H1 (cell line): ENCODE measurements at regions not wholly inside any gene's neighbourhood (a gene's known extent, or its start where the extent isn't known, plus 50 kb on each side); places are given as distances from the start of the nearest gene placed in this dataset.

Experiments
- CTCF ChIA-PET: fragments of 300-600 bp; sonication (Branson Sonifier 250); formaldehyde crosslinking; loops from one replicate; lab custom pipeline; 2021; ENCODE audit not compliant: partially characterized antibody; lab: Charles Lee
- POLR2A ChIA-PET: fragments of 300-600 bp; sonication (Branson Sonifier 250); formaldehyde crosslinking; loops from one replicate; lab custom pipeline; 2021; ENCODE audit warnings: inconsistent platforms; ENCODE audit not compliant: partially characterized antibody; lab: Charles Lee
- DNase-seq, 2 experiments: peaks; one replicate each; pipeline versions ENCODE4 v3.0.0 to v3.0.0-alpha.2; 2010 to 2022; ENCODE audit warnings: low spot score in 2 of 2, low read depth in 1 of 2, mixed read lengths in 1 of 2
- FAIRE-seq: peaks from 2 replicates; lab custom pipeline; 2011; peaks lifted over from hg19 to GRCh38; lab: Jason Lieb, UNC
- H2AFZ ChIP-seq: 2 replicates; pipeline ENCODE4 v1.8.1; 2012; ENCODE audit warnings: low read length, inconsistent platforms
- H2AK5ac ChIP-seq: 2 replicates; pipeline ENCODE4 v1.6.1; 2013; ENCODE audit warnings: low read depth, low read length
- H2BK120ac ChIP-seq: replicated peaks from 2 replicates; pipeline ENCODE3; 2013; ENCODE audit warnings: low read depth, low read length, inconsistent platforms
- H2BK12ac ChIP-seq: 2 replicates; pipeline ENCODE4 v1.6.1; 2013; ENCODE audit warnings: low read depth, low read length
- H2BK15ac ChIP-seq: 2 replicates; pipeline ENCODE4 v1.6.1; 2013; ENCODE audit warnings: low read length
- H2BK20ac ChIP-seq: 2 replicates; pipeline ENCODE4 v1.6.1; 2013; ENCODE audit warnings: low read length
- H2BK5ac ChIP-seq: 2 replicates; pipeline ENCODE4 v1.6.1; 2013; ENCODE audit warnings: low read depth, low read length
- H3K14ac ChIP-seq: 2 replicates; pipeline ENCODE4 v1.6.1; 2013; ENCODE audit warnings: inconsistent platforms; ENCODE audit not compliant: insufficient read length
- H3K18ac ChIP-seq: 2 replicates; pipeline ENCODE4 v1.6.1; 2013; ENCODE audit warnings: low read length; ENCODE audit errors: extremely low read depth
- H3K23ac ChIP-seq: 2 replicates; pipeline ENCODE4 v1.6.1; 2013; ENCODE audit warnings: inconsistent platforms; ENCODE audit not compliant: insufficient read length
- H3K23me2 ChIP-seq: 2 replicates; pipeline ENCODE4 v1.6.1; 2013; ENCODE audit warnings: low read depth, low read length
- H3K27ac ChIP-seq: 2 replicates; pipeline ENCODE4 v1.6.1; 2011; ENCODE audit warnings: low read depth, low read length, inconsistent platforms
- H3K27me3 ChIP-seq, 4 experiments: replicated peaks in 1 of 4; 1 replicate in 1 of 4; 2 replicates in 3 of 4; pipeline versions ENCODE4 v1.6.1 to v1.8.1; 2011 to 2013; ENCODE audit warnings: low read length in 3 of 4, mild to moderate bottlenecking in 3 of 4, inconsistent platforms in 2 of 4, mixed read lengths in 2 of 4, moderate library complexity in 1 of 4; ENCODE audit not compliant: control insufficient read depth in 3 of 4, insufficient read depth in 3 of 4; ENCODE audit errors: extremely low read depth in 1 of 4
- H3K36me3 ChIP-seq, 4 experiments: 2 replicates each; pipeline versions ENCODE4 v1.6.1 to v1.8.1; 2011 to 2013; ENCODE audit warnings: mild to moderate bottlenecking in 4 of 4, low read length in 3 of 4, moderate library complexity in 2 of 4, control low read depth in 1 of 4, inconsistent platforms in 1 of 4; ENCODE audit not compliant: insufficient read depth in 4 of 4, control insufficient read depth in 2 of 4
- H3K4ac ChIP-seq: replicated peaks from 2 replicates; pipeline ENCODE3; 2013; ENCODE audit warnings: low read length, low read depth, mixed read lengths, inconsistent platforms; ENCODE audit not compliant: insufficient read length
- H3K4me1 ChIP-seq, 4 experiments: replicated peaks in 1 of 4; 1 replicate in 1 of 4; 2 replicates in 3 of 4; pipeline versions ENCODE4 v1.6.1 to v1.8.1; 2011 to 2013; ENCODE audit warnings: low read length in 3 of 4, inconsistent platforms in 2 of 4, mixed read lengths in 1 of 4; ENCODE audit not compliant: insufficient read depth in 4 of 4, control insufficient read depth in 3 of 4
- H3K4me2 ChIP-seq, 2 experiments: 2 replicates each; pipeline versions ENCODE4 v1.6.1 to v1.8.1; 2011 to 2013; ENCODE audit warnings: low read depth in 2 of 2, low read length in 2 of 2, control low read depth in 1 of 2, inconsistent platforms in 1 of 2, mild to moderate bottlenecking in 1 of 2; ENCODE audit not compliant: insufficient read depth in 1 of 2
- H3K4me3 ChIP-seq, 4 experiments: fragments of 200-600, 300-600 bp in 1 of 4; sonication (generic), shearing (Covaris generic), sonication (Bioruptor Twin) in 1 of 4; 2 replicates each; pipeline versions ENCODE4 v1.5.1 to v1.8.1; 2011 to 2016; ENCODE audit warnings: low read length in 4 of 4, low read depth in 3 of 4, control low read depth in 2 of 4, inconsistent platforms in 2 of 4, mild to moderate bottlenecking in 2 of 4, mixed read lengths in 1 of 4, moderate library complexity in 1 of 4; ENCODE audit not compliant: insufficient read depth in 2 of 4; ENCODE audit errors: extremely low read depth in 1 of 4
- H3K56ac ChIP-seq: replicated peaks from 2 replicates; pipeline ENCODE3; 2013; ENCODE audit warnings: low read depth, mild to moderate bottlenecking, mixed read lengths, low read length, inconsistent platforms; ENCODE audit not compliant: insufficient read length
- H3K79me1 ChIP-seq: 2 replicates; pipeline ENCODE4 v1.6.1; 2013; ENCODE audit warnings: low read depth, low read length, control low read depth
- H3K79me2 ChIP-seq, 2 experiments: 2 replicates each; pipeline versions ENCODE4 v1.6.1 to v1.8.1; 2012 to 2013; ENCODE audit warnings: low read length in 2 of 2, mild to moderate bottlenecking in 2 of 2, inconsistent platforms in 1 of 2; ENCODE audit not compliant: insufficient read depth in 2 of 2, control insufficient read depth in 1 of 2
- H3K9ac ChIP-seq, 4 experiments: replicated peaks in 1 of 4; 1 replicate in 1 of 4; 2 replicates in 3 of 4; pipeline versions ENCODE4 v1.6.1 to v1.8.1; 2011 to 2013; ENCODE audit warnings: low read depth in 3 of 4, low read length in 3 of 4, control low read depth in 2 of 4, mild to moderate bottlenecking in 2 of 4, moderate library complexity in 2 of 4, inconsistent platforms in 1 of 4; ENCODE audit errors: extremely low read depth in 1 of 4
- H3K9me3 ChIP-seq, 2 experiments: 2 replicates each; pipeline versions ENCODE4 v1.6.1 to v1.8.1; 2012 to 2013; ENCODE audit warnings: mild to moderate bottlenecking in 2 of 2, moderate library complexity in 2 of 2, control low read depth in 1 of 2, inconsistent platforms in 1 of 2, low read depth in 1 of 2, low read length in 1 of 2, mixed read lengths in 1 of 2; ENCODE audit not compliant: insufficient read depth in 2 of 2
- H4K20me1 ChIP-seq, 2 experiments: replicated peaks in 1 of 2; 2 replicates each; pipeline versions ENCODE3 to v1.8.1; 2011 to 2013; ENCODE audit warnings: inconsistent platforms in 2 of 2, low read length in 2 of 2, mild to moderate bottlenecking in 1 of 2; ENCODE audit not compliant: insufficient read depth in 2 of 2, control insufficient read depth in 1 of 2
- H4K5ac ChIP-seq: 2 replicates; pipeline ENCODE4 v1.6.1; 2013; ENCODE audit warnings: low read length, low read depth, mixed read lengths, inconsistent platforms; ENCODE audit not compliant: insufficient read length
- H4K8ac ChIP-seq: 2 replicates; pipeline ENCODE4 v1.8.0; 2013; ENCODE audit warnings: mild to moderate bottlenecking, moderate library complexity, low read length, inconsistent platforms; ENCODE audit not compliant: insufficient read depth; ENCODE audit errors: extremely low read depth
- H4K91ac ChIP-seq: replicated peaks from 2 replicates; pipeline ENCODE3; 2013; ENCODE audit warnings: low read length, mixed read lengths, inconsistent platforms; ENCODE audit not compliant: insufficient read length
- BRCA1 ChIP-seq: IDR thresholded peaks from 2 replicates; pipeline ENCODE4 v1.6.1; 2012; ENCODE audit warnings: low read depth, low read length, improper control_type of control experiment
- CHD1 ChIP-seq: IDR thresholded peaks from 2 replicates; pipeline ENCODE4 v1.6.1; 2012; ENCODE audit warnings: low read depth, low read length, improper control_type of control experiment
- CREB1 ChIP-seq: IDR thresholded peaks from 2 replicates; pipeline ENCODE4 v1.6.1; 2012; ENCODE audit warnings: inconsistent platforms
- CTBP2 ChIP-seq: IDR thresholded peaks from 2 replicates; pipeline ENCODE4 v1.7.0; 2011; ENCODE audit warnings: borderline replicate concordance, mild to moderate bottlenecking, moderate library complexity, mixed read lengths, low read length; ENCODE audit not compliant: insufficient read depth, insufficient read length
- FOSL1 ChIP-seq: IDR thresholded peaks from 2 replicates; pipeline ENCODE4 v1.6.1; 2011; ENCODE audit warnings: mild to moderate bottlenecking, low read depth, low read length, moderate library complexity; ENCODE audit not compliant: insufficient read depth
- JUN ChIP-seq: IDR thresholded peaks from 2 replicates; pipeline ENCODE4 v1.6.1; 2011; ENCODE audit warnings: low read depth, mild to moderate bottlenecking, improper control_type of control experiment, low read length
- KDM4A ChIP-seq: IDR thresholded peaks from one replicate; pipeline ENCODE4 v1.7.1; 2012; ENCODE audit warnings: low read depth, mild to moderate bottlenecking, moderate library complexity, low read length, inconsistent platforms; ENCODE audit not compliant: severe bottlenecking
- MAFK ChIP-seq: IDR thresholded peaks from 2 replicates; pipeline ENCODE4 v1.6.1; 2012; ENCODE audit warnings: low read depth, mild to moderate bottlenecking, improper control_type of control experiment, low read length
- PHF8 ChIP-seq: fragments of 200-600 bp; sonication (generic); conservative IDR thresholded peaks from 2 replicates; pipeline ENCODE4 v1.7.1; 2012; ENCODE audit warnings: low read depth, mild to moderate bottlenecking, inconsistent platforms, low read length, moderate library complexity
- POLR2A ChIP-seq, 2 experiments: IDR thresholded peaks; 1 replicate in 1 of 2; 2 replicates in 1 of 2; pipeline ENCODE4 v1.6.1; 2011; ENCODE audit warnings: low read depth in 2 of 2, low read length in 2 of 2, mild to moderate bottlenecking in 2 of 2; ENCODE audit errors: control extremely low read depth in 1 of 2
- POLR2AphosphoS5 ChIP-seq: IDR thresholded peaks from 2 replicates; pipeline ENCODE4 v1.6.1; 2011; ENCODE audit warnings: low read depth, low read length
- RFX5 ChIP-seq: IDR thresholded peaks from 2 replicates; pipeline ENCODE4 v1.6.1; 2011; ENCODE audit warnings: low read depth, low read length, improper control_type of control experiment, borderline replicate concordance
- RNF2 ChIP-seq: fragments of 200-900, 300-1000 bp; sonication (generic); IDR thresholded peaks from 2 replicates; pipeline ENCODE4 v1.7.1; 2016; ENCODE audit warnings: borderline replicate concordance, low read depth, mild to moderate bottlenecking, antibody characterized with exemption, low read length; ENCODE audit not compliant: poor library complexity, severe bottlenecking; ENCODE audit errors: missing control alignments
- RXRA ChIP-seq: IDR thresholded peaks from 2 replicates; pipeline ENCODE4 v1.6.1; 2011; ENCODE audit warnings: low read depth, mild to moderate bottlenecking, low read length, moderate library complexity; ENCODE audit not compliant: insufficient read depth
- SIX5 ChIP-seq: IDR thresholded peaks from 2 replicates; pipeline ENCODE4 v1.6.1; 2011; ENCODE audit warnings: mild to moderate bottlenecking, low read depth, low read length
- TCF12 ChIP-seq: IDR thresholded peaks from 2 replicates; pipeline ENCODE4 v1.6.1; 2011; ENCODE audit warnings: low read depth, mild to moderate bottlenecking, low read length
- YY1 ChIP-seq: IDR thresholded peaks from 2 replicates; pipeline ENCODE4 v1.6.1; 2011; ENCODE audit warnings: low read depth, mild to moderate bottlenecking, low read length
- WGBS, 2 experiments: shearing (Covaris generic) in 1 of 2; methylation state at CpG; one replicate each; pipeline versions ENCODE4 v1.1.6 to v1.1.7; 2013 to 2015; ENCODE audit warnings: low lambda C conversion rate in 2 of 2, mixed read lengths in 2 of 2, inconsistent platforms in 1 of 2, low coverage in 1 of 2, missing lambda C conversion rate in 1 of 2; ENCODE audit not compliant: insufficient replicate concordance in 2 of 2, insufficient coverage in 1 of 2, insufficient read length in 1 of 2; ENCODE audit errors: extremely low coverage in 1 of 2, missing lambda C conversion rate in 1 of 2; 5-methylcytosine and 5-hydroxymethylcytosine counted together

- no peaks in the 10 kb centered on the region for H4K20me1 ChIP-seq
- no peaks in the 10 kb centered on the region for H3K23me2 ChIP-seq
- H2BK5ac ChIP-seq, result no peak overlapping the region
- WGBS, 2 experiments, result 86% methylated on average over 2 of the region's 2 CpGs; no CpG with 5 or more reads in 1 of the 2 experiments
- no peak overlapping the region for H3K14ac ChIP-seq
- no peaks in the 10 kb centered on the region for H3K36me3 ChIP-seq
- H4K8ac ChIP-seq, result no peak overlapping the region
- no peak overlapping the region for H3K56ac ChIP-seq
- H3K4me2 ChIP-seq, result no peak overlapping the region
- no peak overlapping the region for H3K9ac ChIP-seq
- no peak overlapping the region for H3K4ac ChIP-seq
- H2AK5ac ChIP-seq, result no peak overlapping the region
- H2BK15ac ChIP-seq, result no peak overlapping the region
- H2BK120ac ChIP-seq, result no peak overlapping the region
- no peak overlapping the region for H3K4me3 ChIP-seq
- no peak overlapping the region for H4K91ac ChIP-seq
- no peak overlapping the region for H2AFZ ChIP-seq
- CTCF ChIA-PET, result no interaction called here
- no peak overlapping the region for H2BK12ac ChIP-seq
- no peak overlapping the region for H3K23ac ChIP-seq
- no peak overlapping the region for H2BK20ac ChIP-seq
- POLR2A ChIA-PET, result no interaction called here
- FAIRE-seq (no peak), DNase-seq (no peak)
- H3K9me3 ChIP-seq, result no peaks in the 10 kb centered on the region
- no peak overlapping the region for H4K5ac ChIP-seq
- H3K27ac ChIP-seq, result no peak overlapping the region
- no peaks in the 10 kb centered on the region for H3K79me2 ChIP-seq
- H3K79me1 ChIP-seq, result no peaks in the 10 kb centered on the region
- H3K18ac ChIP-seq, result no peak overlapping the region
- H3K27me3 ChIP-seq, result no peaks in the 10 kb centered on the region
- H3K4me1 ChIP-seq, result 0 out of 7 replicates have a peak, but pooled peaks cover 0 to 2% (median 0%) of the 10 kb centered on the region in 4 experiments
- TF ChIP-seq TCF12, result no peak
- no peak for TF ChIP-seq MAFK
- TF ChIP-seq YY1, result no peak
- no peak for TF ChIP-seq FOSL1
- TF ChIP-seq CTBP2, result no peak
- TF ChIP-seq JUN, result no peak
- no peak for TF ChIP-seq BRCA1
- no peak for TF ChIP-seq POLR2A (IDR thresholded peaks at IDR 0.05; ENCODE audit: control extremely low read depth in 1 of 2, low read depth in 2 of 2, low read length in 2 of 2)
- no peak for TF ChIP-seq CREB1
- no peak for TF ChIP-seq POLR2AphosphoS5
- no peak for TF ChIP-seq RXRA
- no peak for TF ChIP-seq CHD1
- TF ChIP-seq SIX5, result no peak
- TF ChIP-seq PHF8, result no peak
- no peak for TF ChIP-seq RNF2
- no peak for TF ChIP-seq RFX5
- TF ChIP-seq KDM4A, result no peak
These were observed 706.1 kb upstream of the TMPRSS15 start for GRCh38 chr21:19109694-19110093.
